Pulmonary artery endothelial cell (primary cell): ENCODE measurements at regions not wholly inside any gene's neighbourhood (a gene's known extent, or its start where the extent isn't known, plus 50 kb on each side); places are given as distances from the start of the nearest gene placed in this dataset.

Experiments used
- DNase-seq: peaks from one replicate; pipeline ENCODE4 v3.0.0-alpha.2; 2011; ENCODE audit warnings: low read depth, low spot score

GRCh38 chr18:25453556-25454269 lies 101.7 kb upstream of the ZNF521 start:
- DNase-seq: no peak

- no peak for DNase-seq
Observed at GRCh38 chr18:25451077-25451658, 99.2 kb upstream of the ZNF521 start.

- DNase-seq: no peak
Observed at GRCh38 chr18:25449046-25449445, 97.1 kb upstream of the ZNF521 start.

GRCh38 chr18:25446972-25447371 lies 95.0 kb upstream of the ZNF521 start:
- no peak for DNase-seq

- no peak for DNase-seq
Observed at GRCh38 chr18:25445430-25445829, 93.5 kb upstream of the ZNF521 start.

GRCh38 chr18:25443776-25444175 lies 91.8 kb upstream of the ZNF521 start:
- no peak for DNase-seq

- DNase-seq: no peak
Observed at GRCh38 chr18:25435149-25435782, 83.3 kb upstream of the ZNF521 start.

- no peak for DNase-seq
Observed at GRCh38 chr18:25434745-25435144, 82.8 kb upstream of the ZNF521 start.

GRCh38 chr18:25433590-25433989 lies 81.6 kb upstream of the ZNF521 start:
- DNase-seq: no peak

GRCh38 chr18:25425024-25425423 lies 73.1 kb upstream of the ZNF521 start:
- no peak for DNase-seq

- DNase-seq: no peak
Observed at GRCh38 chr18:25423760-25424159, 71.8 kb upstream of the ZNF521 start.

- no peak for DNase-seq
Observed at GRCh38 chr18:25423267-25423666, 71.3 kb upstream of the ZNF521 start.

GRCh38 chr18:25422230-25422629 lies 70.3 kb upstream of the ZNF521 start:
- no peak for DNase-seq

GRCh38 chr18:25420077-25420825 lies 68.3 kb upstream of the ZNF521 start:
- no peak for DNase-seq

GRCh38 chr18:25416374-25416773 lies 64.4 kb upstream of the ZNF521 start:
- no peak for DNase-seq

GRCh38 chr18:25409971-25410370 lies 58.0 kb upstream of the ZNF521 start:
- DNase-seq: no peak

GRCh38 chr18:25408293-25408692 lies 56.3 kb upstream of the ZNF521 start:
- DNase-seq: no peak
